ENCODE measurements at regions not wholly inside any gene's neighbourhood (a gene's known extent, or its start where the extent isn't known, plus 50 kb on each side); places are given as distances from the start of the nearest gene placed in this dataset.

- no peak for DNase-seq (ENCODE audit: low read depth)
Measured at GRCh38 chr2:163541943-163542342, 193.9 kb downstream of the FIGN start.

GRCh38 chr2:163541495-163541894 lies 194.3 kb downstream of the FIGN start:
- no peak for DNase-seq (ENCODE audit: low read depth)

GRCh38 chr2:163528640-163529217 lies 207.1 kb downstream of the FIGN start:
- no peak for DNase-seq (ENCODE audit: low read depth)

GRCh38 chr2:163527381-163527780 lies 208.4 kb downstream of the FIGN start:
- DNase-seq (ENCODE audit: low read depth) = no peak

- no peak for DNase-seq (ENCODE audit: low read depth)
Measured at GRCh38 chr2:163518762-163519161, 217.0 kb downstream of the FIGN start.

- no peak for DNase-seq (ENCODE audit: low read depth)
Measured at GRCh38 chr2:163515836-163516235, 220.0 kb downstream of the FIGN start.

- DNase-seq (ENCODE audit: low read depth) = no peak
Measured at GRCh38 chr2:163505281-163505680, 230.5 kb downstream of the FIGN start.

GRCh38 chr2:163493359-163494298 lies 242.2 kb downstream of the FIGN start:
- DNase-seq (ENCODE audit: low read depth) = no peak

- no peak for DNase-seq (ENCODE audit: low read depth)
Measured at GRCh38 chr2:163491850-163492249, 244.0 kb downstream of the FIGN start.

GRCh38 chr2:163490281-163490680 lies 245.5 kb downstream of the FIGN start:
- DNase-seq (ENCODE audit: low read depth) = no peak

GRCh38 chr2:163481515-163481914 lies 254.3 kb downstream of the FIGN start:
- no peak for DNase-seq (ENCODE audit: low read depth)

- no peak for DNase-seq (ENCODE audit: low read depth)
Measured at GRCh38 chr2:163479599-163479998, 256.2 kb downstream of the FIGN start.

GRCh38 chr2:163475815-163476214 lies 260.0 kb downstream of the FIGN start:
- DNase-seq (ENCODE audit: low read depth) = no peak

GRCh38 chr2:163474889-163475288 lies 260.9 kb downstream of the FIGN start:
- DNase-seq (ENCODE audit: low read depth) = no peak

- no peak for DNase-seq (ENCODE audit: low read depth)
Measured at GRCh38 chr2:163474319-163474744, 261.5 kb downstream of the FIGN start.

GRCh38 chr2:163471947-163472346 lies 263.9 kb downstream of the FIGN start:
- peak; percentile 33 for DNase-seq (ENCODE audit: low read depth)

GRCh38 chr2:163469561-163469962 lies 266.2 kb downstream of the FIGN start:
- DNase-seq (ENCODE audit: low read depth) = peak; percentile 53

- no peak for DNase-seq (ENCODE audit: low read depth)
Measured at GRCh38 chr2:163467251-163467630, 268.6 kb downstream of the FIGN start.

- DNase-seq (ENCODE audit: low read depth) = no peak
Measured at GRCh38 chr2:163466331-163467250, 269.2 kb downstream of the FIGN start.

GRCh38 chr2:163465440-163465839 lies 270.4 kb downstream of the FIGN start:
- DNase-seq (ENCODE audit: low read depth) = peak; percentile 40

- DNase-seq (ENCODE audit: low read depth) = no peak
Measured at GRCh38 chr2:163463411-163463810, 272.4 kb downstream of the FIGN start.

GRCh38 chr2:163462993-163463392 lies 272.8 kb downstream of the FIGN start:
- DNase-seq (ENCODE audit: low read depth) = no peak

Data from M059J (cell line).